Hepatic stellate cell (primary cell): ENCODE measurements at regions not wholly inside any gene's neighbourhood (a gene's known extent, or its start where the extent isn't known, plus 50 kb on each side); places are given as distances from the start of the nearest gene placed in this dataset.

Source experiments
- DNase-seq: peaks from one replicate; pipeline ENCODE4 v3.0.0; 2011; ENCODE audit warnings: low spot score

- DNase-seq: peak; percentile 58
These were observed 267.4 kb upstream of the HMGA2 start for GRCh38 chr12:65556676-65557437.

- DNase-seq: no peak
These were observed 266.7 kb upstream of the HMGA2 start for GRCh38 chr12:65557438-65558181.

- DNase-seq: no peak
These were observed 264.0 kb upstream of the HMGA2 start for GRCh38 chr12:65560286-65560685.

DNA sequence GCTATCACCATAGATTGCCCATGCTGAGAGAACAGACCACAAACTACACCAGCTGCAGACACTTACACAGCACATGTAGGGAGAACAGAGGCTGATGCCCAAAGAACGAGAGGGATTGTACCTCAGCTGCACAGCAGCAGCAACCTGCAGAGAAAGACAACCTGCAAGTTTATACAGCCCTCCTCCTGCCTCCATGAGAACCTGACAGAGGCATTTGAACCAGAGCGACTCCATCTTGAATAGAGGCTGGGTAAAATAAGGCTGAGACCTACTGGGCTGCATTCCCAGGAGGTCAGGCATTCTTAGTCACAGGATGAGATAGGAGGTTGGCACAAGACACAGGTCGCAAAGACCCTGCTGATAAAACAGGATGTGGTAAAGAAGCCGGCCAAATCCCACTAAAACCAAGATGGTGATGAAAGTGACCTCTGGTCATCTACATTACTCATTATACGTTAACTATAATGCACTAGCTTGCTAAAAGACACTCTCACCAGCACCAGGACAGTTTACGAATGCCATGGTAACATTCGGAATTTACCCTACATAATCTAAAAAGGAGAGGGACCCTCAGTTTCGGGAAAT, 262.4 kb upstream of the HMGA2 start:
- no peak for DNase-seq

- peak; percentile 48 for DNase-seq
These were observed 258.4 kb upstream of the HMGA2 start for GRCh38 chr12:65565601-65566560.

DNA sequence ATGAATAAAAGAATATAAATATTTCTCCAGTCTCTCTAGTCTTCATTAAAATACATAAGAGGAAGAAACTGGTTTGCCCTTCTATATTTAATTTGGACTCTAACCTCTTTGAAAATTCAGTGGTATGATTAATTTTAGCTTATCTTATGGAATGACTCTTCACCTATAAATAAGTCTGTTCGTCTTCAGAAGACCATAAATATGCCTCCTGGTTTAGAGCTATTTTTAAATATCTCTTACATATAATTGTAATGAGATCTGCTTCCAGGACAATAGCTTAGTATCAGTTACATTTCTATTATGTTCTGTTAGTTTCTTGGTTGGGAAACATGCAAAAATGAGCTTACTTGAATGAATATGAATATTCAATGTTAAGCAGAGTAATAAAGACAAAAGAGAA, 257.5 kb upstream of the HMGA2 start:
- no peak for DNase-seq

- DNase-seq: no peak
These were observed 256.5 kb upstream of the HMGA2 start for GRCh38 chr12:65567820-65568219.

DNA sequence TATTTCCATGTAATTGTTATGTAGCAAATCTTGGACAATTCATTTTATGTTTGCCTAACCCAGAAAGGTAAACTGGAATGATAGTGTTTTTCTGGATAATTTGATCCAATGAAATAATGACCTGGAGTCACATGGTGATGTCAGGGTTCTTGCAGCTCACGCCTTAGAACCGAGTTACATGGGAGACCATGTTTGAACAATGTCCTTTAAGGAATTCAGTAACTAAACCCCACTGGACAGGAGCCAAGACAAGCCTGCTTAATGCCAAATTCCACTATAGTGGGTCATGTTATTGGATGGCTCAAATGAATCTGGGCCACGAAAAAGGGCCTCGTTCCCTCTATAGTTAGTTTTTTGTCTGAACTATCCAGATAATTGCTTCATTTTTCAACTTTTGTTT, 255.8 kb upstream of the HMGA2 start:
- peak; percentile 56 for DNase-seq

- no peak for DNase-seq
These were observed 253.7 kb upstream of the HMGA2 start for GRCh38 chr12:65570451-65571130.

DNA sequence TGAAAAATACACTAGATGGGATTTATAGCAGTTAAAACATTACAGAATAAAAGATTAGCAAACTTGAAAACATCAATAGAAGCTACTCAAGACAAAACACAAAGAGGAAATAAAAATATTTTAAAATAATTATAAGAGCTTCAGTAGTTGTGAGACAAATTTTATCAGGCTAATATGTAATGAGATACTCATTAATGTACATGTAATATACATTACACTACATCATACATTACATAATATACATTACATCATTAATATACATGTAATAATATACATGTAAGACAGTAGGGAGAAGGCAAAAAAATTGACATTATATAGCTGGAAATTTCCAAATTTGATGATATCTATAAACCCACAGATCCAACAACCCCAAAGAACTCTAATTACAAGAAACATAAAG, 249.4 kb upstream of the HMGA2 start:
- DNase-seq: no peak

DNA sequence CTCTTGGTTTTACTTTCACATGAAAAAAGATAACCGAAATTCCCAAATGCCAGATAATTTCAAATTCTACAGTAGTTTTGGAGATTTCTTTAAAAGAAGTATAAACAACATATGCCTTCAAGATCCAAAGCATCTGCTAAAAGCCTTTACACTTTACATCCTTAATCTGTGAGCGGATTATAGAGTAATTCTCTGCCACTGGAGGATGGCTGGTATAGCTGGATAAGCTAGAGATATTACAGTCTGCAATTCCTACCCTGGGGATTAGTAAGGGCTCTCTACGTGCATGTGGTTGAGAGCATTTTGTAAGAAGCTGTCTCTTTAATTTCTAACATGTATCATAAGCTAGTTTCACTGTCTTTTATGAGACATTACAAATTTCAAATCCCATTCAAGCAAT, 240.3 kb upstream of the HMGA2 start:
- DNase-seq: no peak

DNA sequence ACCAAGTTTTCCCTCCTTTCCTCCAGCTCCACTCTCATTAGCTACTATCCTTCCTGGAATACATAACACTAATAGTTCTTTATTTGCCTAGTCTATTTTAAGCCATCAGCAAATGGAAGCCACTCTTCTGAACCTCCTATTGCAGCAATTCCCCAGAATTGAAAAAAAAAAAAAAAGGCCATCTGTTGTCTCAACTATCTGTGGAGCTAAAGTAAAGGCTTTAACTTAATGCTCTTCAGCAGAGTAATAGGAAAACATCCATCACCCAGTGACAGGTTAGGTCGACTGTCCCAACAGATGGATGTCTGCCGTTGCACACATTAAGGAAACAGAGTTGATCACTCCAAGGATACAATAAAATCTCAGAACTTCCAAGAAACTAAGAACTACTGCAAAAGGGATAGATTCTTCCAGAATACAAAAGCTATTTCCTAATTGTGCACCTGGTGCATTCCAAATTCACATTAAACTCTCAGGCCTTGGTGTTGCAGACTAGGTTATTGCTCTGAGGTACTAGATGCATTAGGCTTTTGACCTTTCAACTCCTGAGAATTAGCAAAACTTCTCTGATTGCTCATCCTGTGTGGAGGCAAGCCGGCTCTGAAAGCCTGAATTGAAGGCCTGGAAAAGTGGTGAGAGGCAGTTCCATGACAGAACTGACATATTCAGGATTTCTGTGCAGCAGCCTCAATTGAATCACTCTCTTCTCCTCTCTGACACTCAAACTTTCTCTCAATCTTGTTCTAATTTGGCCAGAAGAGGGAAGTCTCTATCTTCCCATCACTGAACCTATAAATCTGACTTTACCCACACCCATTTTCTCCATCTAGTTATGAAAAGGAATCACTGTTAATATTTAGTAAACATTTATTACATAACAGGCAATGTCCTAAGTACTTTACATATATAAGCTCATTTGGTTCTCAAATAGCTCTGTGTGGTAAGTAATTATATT, 238.4 kb upstream of the HMGA2 start:
- DNase-seq: no peak

DNA sequence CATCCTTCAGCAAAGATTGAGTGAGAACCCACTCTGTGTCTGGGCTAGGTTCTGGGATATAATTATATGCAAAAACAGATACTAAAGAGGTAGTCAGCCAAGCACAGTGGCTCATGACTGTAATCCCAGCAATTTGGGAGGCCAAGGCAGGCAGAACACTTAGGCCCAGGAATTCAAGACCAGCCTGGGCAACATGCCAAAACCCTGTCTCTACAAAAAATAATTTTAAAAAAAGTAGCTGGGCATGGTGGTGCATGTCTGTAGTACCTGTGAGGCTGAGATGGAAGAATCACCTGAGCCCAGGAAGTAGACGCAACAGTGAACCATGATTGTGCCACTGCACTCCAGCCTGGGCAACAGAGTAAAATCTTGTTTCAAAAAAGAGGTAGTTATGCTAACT, 237.5 kb upstream of the HMGA2 start:
- DNase-seq: no peak

DNA sequence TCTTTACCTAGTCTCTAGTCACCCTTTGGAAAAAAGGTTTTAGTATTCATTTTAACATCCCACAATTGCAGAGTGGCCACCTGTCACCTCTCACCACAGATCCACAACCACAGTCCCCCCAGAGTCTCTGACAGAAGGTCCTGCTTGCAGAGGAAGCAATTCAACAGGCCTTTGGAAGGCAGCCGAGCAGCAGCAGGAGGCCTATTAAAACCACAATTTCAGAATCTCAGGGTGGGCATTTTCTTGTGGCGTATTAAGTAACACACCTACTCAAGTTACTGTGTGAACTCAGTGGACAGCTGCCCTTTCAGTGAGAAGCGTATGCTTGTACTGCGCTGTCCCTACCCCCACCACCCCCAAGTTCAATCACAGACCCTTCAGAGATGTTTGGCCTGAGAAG, 234.0 kb upstream of the HMGA2 start:
- no peak for DNase-seq

DNA sequence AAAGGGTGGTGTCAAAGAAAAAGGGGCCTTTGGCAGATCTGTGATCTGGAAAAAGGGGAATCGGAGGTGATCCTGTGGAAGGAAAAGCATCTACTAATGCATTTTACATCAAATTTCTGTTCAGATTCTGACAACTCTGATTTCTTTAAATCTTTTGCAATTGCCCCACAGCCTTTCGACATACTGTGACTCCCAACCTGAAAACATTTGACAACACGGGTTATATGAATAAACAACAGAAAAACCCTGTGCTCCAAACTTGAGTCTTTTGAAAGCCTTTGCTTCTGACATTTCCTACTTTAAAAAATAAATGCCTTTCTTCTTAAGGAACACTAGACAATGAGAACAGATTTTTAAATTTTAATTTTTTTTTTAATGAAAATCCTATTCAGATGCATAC, 231.9 kb upstream of the HMGA2 start:
- no peak for DNase-seq

DNA sequence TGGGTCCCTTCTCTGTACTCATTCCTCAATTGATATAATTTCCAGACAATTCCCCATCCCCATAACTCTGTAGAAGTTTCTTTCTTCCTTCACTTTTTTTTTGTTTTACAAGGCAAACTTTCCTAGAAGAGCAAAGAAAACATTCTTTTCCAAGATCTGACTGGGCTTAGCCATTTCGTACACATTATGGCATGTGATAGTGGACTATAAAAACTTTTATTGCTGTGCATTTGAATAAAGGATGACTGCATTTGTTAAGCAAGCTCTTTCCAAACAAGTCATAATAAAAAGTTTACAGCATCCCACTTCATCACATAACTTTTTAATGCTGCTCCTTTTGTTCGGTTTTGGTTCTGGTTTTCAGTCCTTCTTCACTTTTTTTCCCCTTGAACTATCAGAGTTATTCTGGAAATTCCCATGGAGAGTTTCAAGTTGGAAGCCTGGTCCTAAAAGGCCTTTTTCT, 231.0 kb upstream of the HMGA2 start:
- no peak for DNase-seq

DNA sequence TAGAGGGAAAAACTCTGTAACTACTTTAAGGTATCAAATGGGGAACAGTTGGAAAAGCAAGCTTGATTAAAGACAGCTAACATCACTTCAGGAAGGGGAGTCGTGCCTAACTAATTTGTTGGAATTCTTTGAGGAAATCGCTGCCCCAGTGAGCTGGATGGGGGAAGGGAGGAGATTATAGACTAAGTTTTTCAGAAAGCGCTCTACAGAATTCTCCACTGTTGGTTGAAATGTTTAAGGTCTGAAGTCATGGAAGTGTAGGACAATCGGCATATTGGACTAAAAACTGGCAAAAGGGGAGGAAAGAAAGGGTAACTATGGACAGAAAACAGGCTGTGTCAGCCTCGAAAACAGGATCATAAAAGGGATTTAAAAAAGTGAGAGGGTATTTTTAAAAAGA, 229.9 kb upstream of the HMGA2 start:
- DNase-seq: no peak

- no peak for DNase-seq
These were observed 229.2 kb upstream of the HMGA2 start for GRCh38 chr12:65595016-65595560.

DNA sequence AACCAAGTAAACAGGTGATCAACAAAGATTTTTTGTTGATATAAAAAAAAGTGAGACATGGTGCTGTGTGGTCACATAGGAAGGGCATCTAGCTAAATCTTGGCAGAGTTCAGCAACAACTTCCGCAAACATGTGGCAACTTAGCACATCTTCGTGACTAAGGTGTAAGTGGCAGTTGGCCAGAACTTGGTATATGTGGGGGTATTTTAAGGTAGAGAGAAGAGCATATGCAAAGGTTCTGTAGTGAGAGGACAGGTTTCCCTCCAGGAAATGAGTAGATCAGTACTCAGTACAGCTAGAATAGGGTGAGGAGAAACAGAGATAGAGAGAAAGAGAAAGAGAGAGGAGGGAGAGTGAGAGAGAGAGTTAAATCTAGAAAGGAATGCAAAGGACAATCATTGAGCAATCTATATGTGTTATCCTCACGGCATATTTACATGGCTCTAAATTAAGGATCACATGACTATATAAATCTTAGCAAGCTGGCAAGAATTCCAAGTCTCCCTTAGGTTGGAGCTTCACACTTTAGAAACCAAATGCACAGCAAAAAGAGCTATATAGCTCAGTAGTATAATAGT, 227.7 kb upstream of the HMGA2 start:
- DNase-seq: no peak

- DNase-seq: no peak
These were observed 226.8 kb upstream of the HMGA2 start for GRCh38 chr12:65597527-65597926.
